Neural crest cell (in vitro differentiated cells): ENCODE measurements at regions not wholly inside any gene's neighbourhood (a gene's known extent, or its start where the extent isn't known, plus 50 kb on each side); places are given as distances from the start of the nearest gene placed in this dataset.

Source experiments
- DNase-seq: peaks from one replicate; pipeline ENCODE4 v3.0.0; 2021; ENCODE audit warnings: low read depth, mixed read lengths, low spot score
- H3K27ac Mint-ChIP-seq: one replicate; pipeline ENCODE4 v1.8.0; 2021; ENCODE audit warnings: mild to moderate bottlenecking, mixed read lengths; ENCODE audit not compliant: unreplicated experiment
- H3K27me3 Mint-ChIP-seq: 2 replicates; pipeline ENCODE4 v1.8.0; 2021; ENCODE audit warnings: low read depth, mild to moderate bottlenecking, mixed read lengths
- H3K36me3 Mint-ChIP-seq: 2 replicates; pipeline ENCODE4 v1.8.0; 2021; ENCODE audit warnings: low read depth, mild to moderate bottlenecking, mixed read lengths
- H3K4me1 Mint-ChIP-seq: 2 replicates; pipeline ENCODE4 v1.8.0; 2021; ENCODE audit warnings: mixed read lengths
- H3K4me3 Mint-ChIP-seq: one replicate; pipeline ENCODE4 v1.8.0; 2021; ENCODE audit warnings: mild to moderate bottlenecking, mixed read lengths
- H3K9me3 Mint-ChIP-seq: 2 replicates; pipeline ENCODE4 v1.8.0; 2021; ENCODE audit warnings: mixed read lengths
- TF ChIP-seq, protein P1 (sequence below): fragments of 200-600 bp; sonication (generic); conservative IDR thresholded peaks from 2 replicates; pipeline ENCODE4 v1.5.0; 2021; ENCODE audit warnings: antibody characterized with exemption, mild to moderate bottlenecking

DNA sequence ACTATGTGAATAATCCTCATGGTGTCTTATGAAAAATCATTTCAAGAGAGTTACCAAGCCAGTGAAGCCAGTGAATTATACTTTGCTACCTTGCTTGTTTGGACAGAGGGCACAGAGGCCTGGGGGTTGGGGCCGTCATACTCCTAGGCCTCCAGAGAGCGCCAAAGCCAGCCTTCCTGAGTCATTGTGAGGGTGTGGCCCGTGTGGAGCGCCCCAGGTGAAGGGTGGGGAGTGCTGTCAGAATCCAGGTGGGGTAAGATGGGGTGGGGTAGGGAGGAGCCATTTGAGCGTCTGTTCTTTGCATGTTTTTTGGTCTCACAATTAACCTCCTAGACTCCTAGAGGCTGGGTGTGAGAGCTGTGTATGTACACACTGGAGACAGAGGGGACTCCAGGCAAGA is 71.1 kb downstream of the PERP start:
- H3K4me1 Mint-ChIP-seq = peaks cover 9% of the 10 kb centered on the region
- DNase-seq = no peak
- H3K27me3 Mint-ChIP-seq = no peaks in the 10 kb centered on the region
- TF ChIP-seq, protein P1, sequence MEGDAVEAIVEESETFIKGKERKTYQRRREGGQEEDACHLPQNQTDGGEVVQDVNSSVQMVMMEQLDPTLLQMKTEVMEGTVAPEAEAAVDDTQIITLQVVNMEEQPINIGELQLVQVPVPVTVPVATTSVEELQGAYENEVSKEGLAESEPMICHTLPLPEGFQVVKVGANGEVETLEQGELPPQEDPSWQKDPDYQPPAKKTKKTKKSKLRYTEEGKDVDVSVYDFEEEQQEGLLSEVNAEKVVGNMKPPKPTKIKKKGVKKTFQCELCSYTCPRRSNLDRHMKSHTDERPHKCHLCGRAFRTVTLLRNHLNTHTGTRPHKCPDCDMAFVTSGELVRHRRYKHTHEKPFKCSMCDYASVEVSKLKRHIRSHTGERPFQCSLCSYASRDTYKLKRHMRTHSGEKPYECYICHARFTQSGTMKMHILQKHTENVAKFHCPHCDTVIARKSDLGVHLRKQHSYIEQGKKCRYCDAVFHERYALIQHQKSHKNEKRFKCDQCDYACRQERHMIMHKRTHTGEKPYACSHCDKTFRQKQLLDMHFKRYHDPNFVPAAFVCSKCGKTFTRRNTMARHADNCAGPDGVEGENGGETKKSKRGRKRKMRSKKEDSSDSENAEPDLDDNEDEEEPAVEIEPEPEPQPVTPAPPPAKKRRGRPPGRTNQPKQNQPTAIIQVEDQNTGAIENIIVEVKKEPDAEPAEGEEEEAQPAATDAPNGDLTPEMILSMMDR = no peak
- no peak overlapping the region for H3K4me3 Mint-ChIP-seq
- no peak overlapping the region for H3K27ac Mint-ChIP-seq
- no peaks in the 10 kb centered on the region for H3K9me3 Mint-ChIP-seq
- no peaks in the 10 kb centered on the region for H3K36me3 Mint-ChIP-seq

- DNase-seq = no peak
- H3K27ac Mint-ChIP-seq = no peak overlapping the region
- no peaks in the 10 kb centered on the region for H3K9me3 Mint-ChIP-seq
- TF ChIP-seq, protein P1 = no peak
- peaks cover 9% of the 10 kb centered on the region for H3K4me1 Mint-ChIP-seq
- H3K27me3 Mint-ChIP-seq = no peaks in the 10 kb centered on the region
- no peak overlapping the region for H3K4me3 Mint-ChIP-seq
- no peaks in the 10 kb centered on the region for H3K36me3 Mint-ChIP-seq
These were observed 70.2 kb downstream of the PERP start for GRCh38 chr6:138037009-138037504.

GRCh38 chr6:138038142-138038870 is 68.9 kb downstream of the PERP start:
- no peaks in the 10 kb centered on the region for H3K27me3 Mint-ChIP-seq

More at GRCh38 chr6:138038142-138038870, 68.9 kb downstream of the PERP start:
- peaks cover 3% of the 10 kb centered on the region for H3K9me3 Mint-ChIP-seq
- H3K4me3 Mint-ChIP-seq = no peak overlapping the region
- H3K4me1 Mint-ChIP-seq = peaks cover 9% of the 10 kb centered on the region
- H3K27ac Mint-ChIP-seq = no peak overlapping the region
- no peak for DNase-seq
- no peaks in the 10 kb centered on the region for H3K36me3 Mint-ChIP-seq
- TF ChIP-seq, protein P1 = no peak
